DMS53 (cell line): ENCODE measurements at regions not wholly inside any gene's neighbourhood (a gene's known extent, or its start where the extent isn't known, plus 50 kb on each side); places are given as distances from the start of the nearest gene placed in this dataset.

ENCODE experiments used
- DNase-seq: peaks from one replicate; lab custom pipeline; 2025; lab: John Stamatoyannopoulos, UW

DNA sequence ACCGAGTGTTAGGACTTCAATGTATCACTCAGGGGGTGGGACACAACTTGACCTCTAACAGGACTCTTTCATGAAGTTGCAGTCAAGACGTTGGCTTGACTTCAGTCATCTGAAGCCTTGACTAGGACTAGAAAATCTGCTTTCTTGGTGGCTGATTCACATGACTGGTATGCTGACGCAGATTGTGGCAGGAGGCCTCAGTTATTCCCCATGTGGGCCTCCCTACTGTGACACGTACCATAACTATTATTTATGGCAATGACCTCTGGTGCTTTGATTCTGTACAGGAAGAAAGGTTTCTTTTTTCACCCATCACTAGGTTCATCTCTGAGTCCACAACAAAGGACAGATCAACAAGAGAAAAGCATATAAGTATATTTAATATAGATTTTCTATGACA, 270.4 kb downstream of the NEDD1 start:
- DNase-seq: no peak

- no peak for DNase-seq
Measured at GRCh38 chr12:97181571-97182265, 274.7 kb downstream of the NEDD1 start.

DNA sequence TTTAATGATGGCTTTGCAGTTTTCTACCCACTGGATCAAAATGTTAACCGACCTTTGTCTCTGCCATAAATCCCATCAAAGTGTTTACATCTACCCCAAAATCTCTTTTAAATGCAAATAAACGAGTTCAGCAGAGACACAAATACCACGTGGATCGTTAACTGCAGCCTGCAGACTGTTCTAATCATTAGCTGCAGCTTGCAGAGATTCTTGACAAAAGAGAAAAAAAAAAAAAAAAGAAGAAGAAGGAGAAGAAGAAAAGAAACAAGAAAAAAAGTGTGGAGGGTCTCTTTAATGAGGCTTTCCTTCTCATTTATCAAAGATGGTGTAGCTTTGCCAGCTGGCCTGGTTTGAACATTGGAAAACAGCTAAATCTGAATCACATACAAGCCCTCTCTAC, 275.7 kb downstream of the NEDD1 start:
- no peak for DNase-seq

DNA sequence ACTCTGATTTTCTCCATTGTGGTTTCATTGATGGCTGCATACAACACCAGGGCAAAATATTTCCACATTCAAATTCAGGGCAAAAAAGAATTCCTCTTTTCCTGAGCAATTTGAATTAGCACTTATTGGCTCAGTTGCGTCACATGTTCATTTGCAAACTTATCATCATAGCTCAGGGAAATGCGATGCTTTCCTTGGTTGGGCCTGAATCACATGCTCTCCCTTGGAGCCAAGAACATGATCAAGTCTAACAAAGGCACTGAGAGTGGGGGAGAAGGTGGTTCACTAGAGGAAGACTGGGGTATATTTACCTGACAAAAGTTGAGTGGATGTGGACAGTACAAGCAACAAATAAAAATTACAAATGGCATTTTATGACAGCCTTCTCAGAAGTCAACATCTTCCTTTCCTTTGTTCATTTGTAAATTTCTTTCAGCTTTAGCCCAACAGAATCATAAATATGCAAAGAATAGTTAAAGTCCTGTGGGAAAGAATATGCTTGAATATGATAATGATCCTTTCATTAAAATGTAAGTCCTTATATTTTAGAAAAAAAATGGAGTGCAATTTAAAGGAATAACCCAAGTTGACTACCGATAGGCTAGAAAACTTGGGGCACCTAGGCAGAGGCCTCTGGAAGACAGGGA, 277.2 kb downstream of the NEDD1 start:
- no peak for DNase-seq

- DNase-seq: no peak
Measured at GRCh38 chr12:97185567-97185966, 277.0 kb upstream of the RMST start.

- DNase-seq: peak; percentile 20
Measured at GRCh38 chr12:97194546-97194945, 268.1 kb upstream of the RMST start.

DNA sequence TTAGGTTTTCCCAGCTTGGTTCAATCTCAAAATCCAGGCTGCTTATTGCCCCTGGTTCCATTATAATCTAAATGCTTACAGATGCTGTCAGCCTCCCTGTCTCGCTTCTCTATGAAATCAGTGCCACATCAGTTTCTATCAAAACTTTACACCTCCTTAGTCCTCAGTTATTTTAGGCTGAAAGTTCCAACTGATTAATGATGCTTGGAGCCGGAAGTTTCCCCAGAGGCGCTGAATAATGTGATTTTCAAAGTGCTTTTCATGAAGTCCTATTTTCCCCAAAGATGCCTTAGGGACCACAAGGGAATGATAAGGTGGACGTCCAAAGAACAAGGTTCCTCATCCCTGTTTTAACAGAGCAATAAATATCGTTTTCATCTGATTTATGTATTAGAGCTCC, 262.4 kb upstream of the RMST start:
- no peak for DNase-seq

- no peak for DNase-seq
Measured at GRCh38 chr12:97203408-97203807, 259.2 kb upstream of the RMST start.

- no peak for DNase-seq
Measured at GRCh38 chr12:97209997-97210396, 252.6 kb upstream of the RMST start.

DNA sequence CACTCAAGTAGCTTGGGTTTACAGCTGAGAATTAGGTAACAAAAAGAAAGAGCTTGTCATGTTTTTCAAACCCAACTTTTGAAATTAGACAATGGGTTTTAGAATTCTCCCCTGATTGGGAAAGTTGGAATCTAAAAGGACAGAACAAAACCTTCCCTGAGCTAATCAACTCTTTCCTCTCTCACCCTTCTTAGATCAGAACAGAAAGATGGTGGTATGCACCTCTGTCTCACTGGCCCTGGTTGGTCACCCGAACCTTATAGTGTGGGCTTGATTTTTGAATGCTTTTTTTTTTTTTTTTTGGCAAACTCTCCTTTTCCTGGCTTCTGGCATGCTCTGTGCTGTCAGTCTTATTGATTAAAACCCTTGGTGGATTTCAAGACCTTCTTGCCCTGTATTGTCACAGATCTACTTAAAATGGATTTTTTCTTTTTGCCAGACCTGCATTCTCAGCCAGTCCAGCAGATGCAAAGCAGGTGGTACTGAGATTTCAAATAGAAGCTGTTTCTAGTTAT, 251.1 kb upstream of the RMST start:
- no peak for DNase-seq

GRCh38 chr12:97216848-97217247, 245.8 kb upstream of the RMST start:
- no peak for DNase-seq

DNA sequence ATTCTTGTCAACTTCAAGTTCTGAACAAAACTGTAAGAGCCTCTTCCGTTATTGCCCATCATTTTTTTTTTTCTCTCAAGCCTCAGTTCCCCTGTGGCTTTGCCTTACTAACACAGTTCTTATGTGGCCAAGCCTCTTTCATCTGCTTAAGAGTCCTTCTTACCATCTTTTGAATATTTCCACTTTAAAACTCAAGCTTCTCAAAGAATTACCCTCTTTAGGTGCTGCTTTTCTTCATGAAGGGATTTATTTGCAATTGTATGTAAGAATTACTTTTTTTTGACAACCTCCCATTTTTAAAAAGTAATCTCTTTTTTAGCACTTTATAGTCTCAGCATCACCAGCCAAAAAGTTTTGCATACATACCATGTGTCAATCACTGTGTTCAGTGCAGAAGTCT, 240.2 kb upstream of the RMST start:
- no peak for DNase-seq

DNA sequence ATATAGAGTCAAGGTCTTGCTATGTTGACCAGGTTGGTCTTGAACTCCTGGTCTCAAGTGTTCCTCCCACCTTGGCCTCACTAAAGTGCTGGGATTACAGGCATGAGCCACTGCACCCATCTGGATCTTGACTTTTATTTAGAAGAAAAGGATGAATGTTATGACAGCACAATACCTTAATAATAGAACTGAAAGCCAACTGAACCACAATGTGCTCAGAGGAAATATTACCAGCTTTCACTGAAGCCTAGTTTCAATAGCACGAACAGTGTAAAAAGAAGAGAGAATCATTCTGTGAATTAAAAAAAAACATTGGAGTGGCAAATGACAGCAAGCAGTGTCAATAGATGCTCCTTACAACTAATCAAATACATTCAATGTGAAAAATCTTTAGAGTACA, 239.2 kb upstream of the RMST start:
- no peak for DNase-seq

DNA sequence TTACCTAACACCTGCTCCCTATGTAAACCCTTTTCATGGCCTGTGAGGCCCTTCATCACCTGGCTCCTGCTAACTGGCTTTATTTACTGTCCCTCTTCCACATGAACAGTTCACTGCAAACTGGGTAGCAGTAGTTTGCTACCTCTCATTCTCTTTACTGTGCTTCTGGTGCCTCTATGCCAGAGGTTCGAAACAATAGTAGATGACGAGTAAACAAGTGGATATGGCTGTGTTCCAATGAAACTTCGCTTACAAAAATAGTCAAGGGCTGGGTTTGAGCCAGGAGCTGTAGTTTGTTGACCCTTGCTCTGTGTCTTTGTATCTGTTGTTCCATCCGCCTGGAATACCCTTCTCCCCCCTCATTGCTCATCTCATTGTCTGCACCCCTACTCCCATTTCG, 233.6 kb upstream of the RMST start:
- DNase-seq: peak; percentile 99

DNA sequence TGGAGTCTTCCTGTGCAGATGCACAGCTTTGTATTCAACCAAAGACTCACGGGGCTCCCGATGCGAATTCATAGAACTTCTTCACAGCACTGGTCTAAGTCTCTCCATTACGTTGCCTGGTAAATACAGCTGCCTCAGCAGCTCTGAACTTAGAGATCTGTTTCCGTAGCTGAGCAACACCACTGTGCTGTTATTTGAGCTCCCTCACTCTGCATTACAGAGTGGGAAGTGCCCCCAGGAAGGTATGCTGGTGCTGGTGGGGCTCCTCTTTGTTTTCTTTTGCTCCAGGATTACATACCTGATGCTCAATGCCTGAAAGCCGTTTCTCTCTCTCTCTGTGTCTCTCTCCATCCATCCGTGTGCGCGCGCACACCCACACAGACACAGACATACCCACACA, 227.5 kb upstream of the RMST start:
- DNase-seq: no peak

DNA sequence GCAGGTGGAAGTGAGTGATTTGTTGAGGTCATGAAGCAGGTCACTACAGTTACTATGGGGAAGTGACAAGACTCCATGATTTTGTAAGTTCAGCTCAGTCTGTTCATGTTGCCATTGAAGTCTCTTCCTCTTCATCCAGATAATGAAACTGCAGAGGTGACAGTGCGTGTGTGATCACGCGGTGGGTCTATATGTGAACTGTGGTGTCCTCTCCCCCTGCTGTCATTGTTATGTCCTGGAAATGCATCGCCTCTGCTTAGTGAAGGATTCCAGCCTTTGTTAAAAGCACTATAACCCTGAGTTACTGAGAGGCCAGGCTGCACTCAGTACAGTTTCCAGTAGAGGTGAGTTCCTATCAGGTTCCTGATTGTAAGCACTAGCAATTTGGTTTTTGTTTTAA, 216.2 kb upstream of the RMST start:
- no peak for DNase-seq

DNA sequence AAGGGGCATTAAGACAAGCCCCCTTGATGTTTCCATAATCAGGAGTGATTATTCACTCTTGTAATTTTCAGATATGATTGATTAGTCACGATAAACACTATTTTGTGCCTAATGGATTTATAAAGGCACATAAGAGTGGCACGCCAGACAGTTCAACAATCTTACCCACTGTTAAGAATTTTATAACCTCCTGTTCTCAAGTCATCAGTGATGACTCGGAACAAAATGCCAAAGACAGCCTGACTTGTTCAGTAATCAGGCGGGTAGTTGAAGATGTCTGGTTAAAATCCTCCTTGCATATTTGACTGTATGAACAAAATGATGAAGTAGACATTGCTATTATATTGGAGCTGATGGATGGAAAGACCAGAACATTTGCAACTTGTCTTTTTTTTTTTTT, 212.1 kb upstream of the RMST start:
- DNase-seq: no peak

DNA sequence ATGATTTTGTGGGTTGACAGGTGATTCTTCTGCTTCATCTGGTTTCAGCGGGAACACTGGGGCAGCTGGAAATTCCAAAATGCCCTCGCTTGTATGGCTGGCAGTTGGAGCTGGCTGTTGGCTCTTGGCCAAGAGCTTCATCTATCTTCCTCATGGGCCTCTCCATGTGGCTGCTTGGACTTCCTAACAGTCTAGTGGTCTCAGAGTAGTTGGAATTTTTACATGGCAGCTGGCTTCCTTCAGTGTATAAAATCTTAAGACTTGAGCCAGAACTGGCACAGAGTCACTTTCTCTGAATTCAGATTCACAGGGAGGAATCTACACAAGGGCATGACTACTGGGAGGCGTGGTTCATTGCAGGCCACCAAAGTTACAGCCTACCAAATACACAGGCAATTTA, 204.9 kb upstream of the RMST start:
- peak; percentile 13 for DNase-seq

- no peak for DNase-seq
Measured at GRCh38 chr12:97259098-97259497, 203.5 kb upstream of the RMST start.

- peak; percentile 85 for DNase-seq
Measured at GRCh38 chr12:97260786-97261185, 201.8 kb upstream of the RMST start.

DNA sequence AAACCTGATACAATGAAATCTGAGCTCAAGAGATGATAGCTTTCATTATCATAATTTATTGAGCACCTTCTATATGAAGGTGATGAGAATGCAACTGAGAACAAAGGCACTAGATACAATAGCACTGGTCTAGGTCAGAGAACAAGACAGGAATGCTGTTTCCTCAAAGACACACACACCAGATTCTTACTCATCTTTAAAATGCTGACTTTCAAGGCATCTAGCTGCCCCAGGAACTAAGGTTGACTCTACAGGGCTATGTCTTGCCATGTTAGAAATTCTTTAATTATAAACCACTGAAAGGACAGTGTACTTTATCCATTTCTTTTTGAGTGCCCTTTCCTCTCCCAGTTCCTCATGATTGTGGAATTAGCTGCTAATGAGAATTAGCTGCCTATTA, 195.4 kb upstream of the RMST start:
- DNase-seq: no peak

GRCh38 chr12:97267594-97268202, 194.9 kb upstream of the RMST start:
- no peak for DNase-seq

DNA sequence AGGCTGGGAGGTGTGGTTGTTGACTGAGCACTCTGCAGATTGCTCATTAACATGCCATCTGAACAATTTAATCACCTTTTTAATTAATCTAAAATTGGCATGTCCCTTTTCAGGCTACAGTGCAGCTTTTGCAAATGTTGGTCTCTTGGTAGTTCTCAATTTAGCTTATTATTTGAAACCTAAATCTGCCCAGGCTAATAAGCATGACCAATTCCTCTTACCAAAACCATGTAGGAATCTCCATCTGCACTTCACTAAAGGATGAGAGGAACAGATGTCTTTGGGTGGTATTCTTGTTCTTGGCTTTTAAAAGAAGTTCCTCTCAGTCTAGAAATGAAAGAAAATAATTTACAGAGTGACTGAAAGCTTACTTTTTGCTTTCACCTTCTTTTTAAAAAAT, 190.1 kb upstream of the RMST start:
- DNase-seq: no peak
